ENCODE measurements at regions not wholly inside any gene's neighbourhood (a gene's known extent, or its start where the extent isn't known, plus 50 kb on each side); places are given as distances from the start of the nearest gene placed in this dataset.

DNA sequence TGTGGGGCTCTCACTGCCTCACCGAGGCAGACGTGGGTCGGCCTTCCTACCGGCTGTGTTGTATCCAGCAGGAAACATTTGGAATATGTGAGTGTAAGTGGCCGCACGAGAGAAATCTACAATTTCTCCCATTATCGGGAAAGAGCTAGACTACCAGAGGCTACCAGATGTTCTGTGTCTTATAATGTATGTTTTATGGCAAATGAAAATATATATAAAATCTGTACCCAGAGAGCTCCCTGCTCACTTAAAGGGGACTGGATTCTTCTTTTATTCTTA, 69.5 kb upstream of the PITX1 start:
- no peak overlapping the region for H2AFZ ChIP-seq (ENCODE audit: low read depth, low read length)
- H3K9ac ChIP-seq (replicated peaks; ENCODE audit: extremely low read depth, insufficient read depth, low read length) = no peak overlapping the region
- no peak for FAIRE-seq
- no TSS peak for BruUV-seq (replicated peaks)
- no peak overlapping the region for H3K4me3 ChIP-seq (replicated peaks in 1 of 3; ENCODE audit: insufficient read depth in 1 of 3, low read depth in 1 of 3, low read length in 3 of 3)
- H4K20me1 ChIP-seq (replicated peaks; ENCODE audit: control insufficient read depth, extremely low read depth, insufficient read depth, low read length) = no peaks in the 10 kb centered on the region
- TF ChIP-seq FOS (IDR thresholded peaks at IDR 0.05; ENCODE audit: borderline replicate concordance, insufficient read depth, low read length) = no peak
- no peak for TF ChIP-seq GATA2 (IDR thresholded peaks at IDR 0.05; ENCODE audit: insufficient read depth, insufficient read length, low read depth, low read length)
- TF ChIP-seq JUN (IDR thresholded peaks at IDR 0.05; ENCODE audit: borderline replicate concordance, insufficient read depth, insufficient read length, low read depth) = no peak
- TF ChIP-seq, protein P1, sequence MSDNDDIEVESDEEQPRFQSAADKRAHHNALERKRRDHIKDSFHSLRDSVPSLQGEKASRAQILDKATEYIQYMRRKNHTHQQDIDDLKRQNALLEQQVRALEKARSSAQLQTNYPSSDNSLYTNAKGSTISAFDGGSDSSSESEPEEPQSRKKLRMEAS (IDR thresholded peaks at IDR 0.05; ENCODE audit: insufficient read depth, insufficient read length) = no peak
- no peak for TF ChIP-seq POLR2AphosphoS5 (IDR thresholded peaks at IDR 0.05; ENCODE audit: insufficient read depth, low read depth, low read length)
- TF ChIP-seq, protein P2, sequence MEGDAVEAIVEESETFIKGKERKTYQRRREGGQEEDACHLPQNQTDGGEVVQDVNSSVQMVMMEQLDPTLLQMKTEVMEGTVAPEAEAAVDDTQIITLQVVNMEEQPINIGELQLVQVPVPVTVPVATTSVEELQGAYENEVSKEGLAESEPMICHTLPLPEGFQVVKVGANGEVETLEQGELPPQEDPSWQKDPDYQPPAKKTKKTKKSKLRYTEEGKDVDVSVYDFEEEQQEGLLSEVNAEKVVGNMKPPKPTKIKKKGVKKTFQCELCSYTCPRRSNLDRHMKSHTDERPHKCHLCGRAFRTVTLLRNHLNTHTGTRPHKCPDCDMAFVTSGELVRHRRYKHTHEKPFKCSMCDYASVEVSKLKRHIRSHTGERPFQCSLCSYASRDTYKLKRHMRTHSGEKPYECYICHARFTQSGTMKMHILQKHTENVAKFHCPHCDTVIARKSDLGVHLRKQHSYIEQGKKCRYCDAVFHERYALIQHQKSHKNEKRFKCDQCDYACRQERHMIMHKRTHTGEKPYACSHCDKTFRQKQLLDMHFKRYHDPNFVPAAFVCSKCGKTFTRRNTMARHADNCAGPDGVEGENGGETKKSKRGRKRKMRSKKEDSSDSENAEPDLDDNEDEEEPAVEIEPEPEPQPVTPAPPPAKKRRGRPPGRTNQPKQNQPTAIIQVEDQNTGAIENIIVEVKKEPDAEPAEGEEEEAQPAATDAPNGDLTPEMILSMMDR (IDR thresholded peaks at IDR 0.05; ENCODE audit: extremely low read depth in 1 of 2, insufficient read depth in 1 of 2, low read depth in 1 of 2, low read length in 2 of 2) = no peak
- no peak for TF ChIP-seq MYC (IDR thresholded peaks at IDR 0.05; ENCODE audit: low read depth, low read length)
- TF ChIP-seq EZH2 (IDR thresholded peaks at IDR 0.05; ENCODE audit: borderline replicate concordance, low read depth, low read length, severe bottlenecking) = no peak
- no peak for TF ChIP-seq POLR2A (IDR thresholded peaks at IDR 0.05; ENCODE audit: low read depth, low read length)
- H3K36me3 ChIP-seq (ENCODE audit: control insufficient read depth in 2 of 2, extremely low read depth in 1 of 2, insufficient read depth in 2 of 2, low read length in 2 of 2) = no peaks in the 10 kb centered on the region
- no peaks in the 10 kb centered on the region for H3K9me1 ChIP-seq (replicated peaks; ENCODE audit: control insufficient read depth, extremely low read depth, insufficient read depth, low read length)
- H3K9me3 ChIP-seq (replicated peaks; ENCODE audit: control insufficient read depth, insufficient read depth, low read length) = no peaks in the 10 kb centered on the region
- H3K79me2 ChIP-seq (ENCODE audit: control insufficient read depth, insufficient read depth, low read length) = no peaks in the 10 kb centered on the region
- intact Hi-C loops (cut with micrococcal nuclease) = no loop called here
- dilution Hi-C loops (cut with MboI; ENCODE audit: extremely low pct_ligation_motif_present, low sequenced_read_pairs) = no loop called here
- H3K4me1 ChIP-seq (ENCODE audit: control insufficient read depth, extremely low read depth, insufficient read depth, low read length) = no peaks in the 10 kb centered on the region
- CTCF ChIA-PET = interaction anchor here (1.3 to 1.7 kb wide), 2 partner anchors 229 to 322 kb away, joined by 3 to 4 read pairs; no protein-coding TSS in a partner anchor
- POLR2A ChIA-PET = no interaction called here
- DNase-seq (ENCODE audit: low read depth, low spot score) = no peak
- H3K27me3 ChIP-seq (ENCODE audit: control insufficient read depth in 2 of 2, insufficient read depth in 2 of 2, low read length in 2 of 2) = peaks cover 0 to 4% of the 10 kb centered on the region in 2 experiments
- H3K27ac ChIP-seq (ENCODE audit: insufficient read depth, low read depth, low read length) = no peak overlapping the region
- no peak overlapping the region for H3K4me2 ChIP-seq (ENCODE audit: insufficient read depth, low read length)
